PFSK-1 (cell line): ENCODE measurements at regions not wholly inside any gene's neighbourhood (a gene's known extent, or its start where the extent isn't known, plus 50 kb on each side); places are given as distances from the start of the nearest gene placed in this dataset.

ENCODE experiments used
- FOXP2 ChIP-seq: optimal IDR thresholded peaks from 2 replicates; pipeline ENCODE3; 2011; ENCODE audit warnings: borderline replicate concordance, control low read depth, inconsistent platforms; ENCODE audit not compliant: insufficient read depth; ENCODE audit errors: extremely low read length, extremely low read depth
- POLR2AphosphoS5 ChIP-seq: IDR thresholded peaks from 2 replicates; pipeline ENCODE4 v1.6.1; 2012; ENCODE audit warnings: low read depth, mild to moderate bottlenecking, control low read depth, low read length, moderate library complexity
- REST ChIP-seq, 2 experiments: IDR thresholded peaks; 2 replicates each; pipeline versions ENCODE4 v1.6.1 to v1.8.0; 2011 to 2012; ENCODE audit warnings: low read depth in 2 of 2, low read length in 2 of 2, control low read depth in 1 of 2, inconsistent platforms in 1 of 2, mild to moderate bottlenecking in 1 of 2, moderate library complexity in 1 of 2; ENCODE audit not compliant: insufficient read depth in 1 of 2
- SIN3A ChIP-seq: IDR thresholded peaks from 2 replicates; pipeline ENCODE4 v1.6.1; 2012; ENCODE audit warnings: mild to moderate bottlenecking, low read length, moderate library complexity, borderline replicate concordance; ENCODE audit not compliant: insufficient read depth
- TAF1 ChIP-seq: IDR thresholded peaks from 2 replicates; pipeline ENCODE4 v1.6.1; 2012; ENCODE audit warnings: low read length, control low read depth, borderline replicate concordance; ENCODE audit not compliant: insufficient read depth

GRCh38 chr2:134780972-134781371, 57.4 kb upstream of the ACMSD start:
- TF ChIP-seq FOXP2 = no peak
- no peak for TF ChIP-seq POLR2AphosphoS5
- TF ChIP-seq REST (IDR thresholded peaks at IDR 0.05; ENCODE audit: insufficient read depth in 1 of 2, low read depth in 2 of 2, low read length in 2 of 2) = no peak
- no peak for TF ChIP-seq TAF1
- no peak for TF ChIP-seq SIN3A

GRCh38 chr2:134782107-134782506, 56.3 kb upstream of the ACMSD start:
- no peak for TF ChIP-seq POLR2AphosphoS5

- TF ChIP-seq FOXP2 (no peak), REST (IDR thresholded peaks at IDR 0.05; ENCODE audit: insufficient read depth in 1 of 2, low read depth in 2 of 2, low read length in 2 of 2) (peak in 1 of 2 experiments; percentile 63; a peak in 2 of 4 replicates)
Measured at GRCh38 chr2:134782792-134783191, 55.6 kb upstream of the ACMSD start.

- TF ChIP-seq SIN3A (no peak), POLR2AphosphoS5 (no peak), FOXP2 (no peak), REST (IDR thresholded peaks at IDR 0.05; ENCODE audit: insufficient read depth in 1 of 2, low read depth in 2 of 2, low read length in 2 of 2) (no peak), TAF1 (no peak)
Measured at GRCh38 chr2:134783912-134784311, 54.5 kb upstream of the ACMSD start.

- TF ChIP-seq TAF1 = no peak
- no peak for TF ChIP-seq POLR2AphosphoS5
- no peak for TF ChIP-seq FOXP2
- no peak for TF ChIP-seq SIN3A
- no peak for TF ChIP-seq REST (IDR thresholded peaks at IDR 0.05; ENCODE audit: insufficient read depth in 1 of 2, low read depth in 2 of 2, low read length in 2 of 2)
Measured at GRCh38 chr2:134785659-134786430, 52.6 kb upstream of the ACMSD start.
